Gastroesophageal sphincter (tissue), 3 donors: ENCODE measurements at regions not wholly inside any gene's neighbourhood (a gene's known extent, or its start where the extent isn't known, plus 50 kb on each side); places are given as distances from the start of the nearest gene placed in this dataset.

Source experiments
- EP300 ChIP-seq: sonication (generic); formaldehyde crosslinking; IDR thresholded peaks from one replicate; pipeline ENCODE4 v1.6.1; 2017; ENCODE audit warnings: antibody characterized with exemption, mild to moderate bottlenecking
- POLR2A ChIP-seq, 2 donors: fragments of 450-650 bp; IDR thresholded peaks; one replicate each; pipeline ENCODE4 v1.6.1; 2017; ENCODE audit warnings: antibody characterized with exemption in 2 of 2, mild to moderate bottlenecking in 2 of 2, moderate library complexity in 1 of 2
- TF ChIP-seq, protein P1 (sequence below), 4 experiments: fragments of 200-600 bp in 2 of 4; fragments of 450-650 bp in 2 of 4; sonication (generic) in 1 of 4; IDR thresholded peaks; one replicate each; pipeline ENCODE4 v1.5.1; 2017 to 2019; ENCODE audit warnings: antibody characterized with exemption in 4 of 4, mild to moderate bottlenecking in 2 of 4, moderate library complexity in 2 of 4

DNA sequence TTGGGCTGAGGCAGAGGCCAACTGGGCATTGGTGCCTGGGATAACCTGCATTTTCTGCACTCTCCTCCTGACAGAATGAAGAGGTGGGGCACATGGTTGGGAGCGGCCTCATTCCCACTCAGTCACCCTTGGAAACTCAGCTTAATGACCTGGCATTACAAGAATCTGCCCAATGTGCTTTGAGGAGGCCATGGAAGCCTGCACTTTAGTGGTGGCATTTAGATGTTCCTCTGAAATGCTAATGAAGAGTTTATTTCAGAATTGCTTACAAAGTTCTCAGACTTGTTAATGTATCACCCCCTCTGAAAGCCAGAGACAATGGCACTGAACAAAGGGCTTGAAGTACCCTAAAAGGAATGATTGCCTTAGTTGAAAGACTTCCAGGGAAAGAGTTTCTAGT, 71.4 kb upstream of the PARP11 start:
- TF ChIP-seq EP300 (no peak), POLR2A (IDR thresholded peaks at IDR 0.05) (no peak)
- TF ChIP-seq, protein P1, sequence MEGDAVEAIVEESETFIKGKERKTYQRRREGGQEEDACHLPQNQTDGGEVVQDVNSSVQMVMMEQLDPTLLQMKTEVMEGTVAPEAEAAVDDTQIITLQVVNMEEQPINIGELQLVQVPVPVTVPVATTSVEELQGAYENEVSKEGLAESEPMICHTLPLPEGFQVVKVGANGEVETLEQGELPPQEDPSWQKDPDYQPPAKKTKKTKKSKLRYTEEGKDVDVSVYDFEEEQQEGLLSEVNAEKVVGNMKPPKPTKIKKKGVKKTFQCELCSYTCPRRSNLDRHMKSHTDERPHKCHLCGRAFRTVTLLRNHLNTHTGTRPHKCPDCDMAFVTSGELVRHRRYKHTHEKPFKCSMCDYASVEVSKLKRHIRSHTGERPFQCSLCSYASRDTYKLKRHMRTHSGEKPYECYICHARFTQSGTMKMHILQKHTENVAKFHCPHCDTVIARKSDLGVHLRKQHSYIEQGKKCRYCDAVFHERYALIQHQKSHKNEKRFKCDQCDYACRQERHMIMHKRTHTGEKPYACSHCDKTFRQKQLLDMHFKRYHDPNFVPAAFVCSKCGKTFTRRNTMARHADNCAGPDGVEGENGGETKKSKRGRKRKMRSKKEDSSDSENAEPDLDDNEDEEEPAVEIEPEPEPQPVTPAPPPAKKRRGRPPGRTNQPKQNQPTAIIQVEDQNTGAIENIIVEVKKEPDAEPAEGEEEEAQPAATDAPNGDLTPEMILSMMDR (IDR thresholded peaks at IDR 0.05) = no peak
